ENCODE measurements at regions not wholly inside any gene's neighbourhood (a gene's known extent, or its start where the extent isn't known, plus 50 kb on each side); places are given as distances from the start of the nearest gene placed in this dataset.

DNA sequence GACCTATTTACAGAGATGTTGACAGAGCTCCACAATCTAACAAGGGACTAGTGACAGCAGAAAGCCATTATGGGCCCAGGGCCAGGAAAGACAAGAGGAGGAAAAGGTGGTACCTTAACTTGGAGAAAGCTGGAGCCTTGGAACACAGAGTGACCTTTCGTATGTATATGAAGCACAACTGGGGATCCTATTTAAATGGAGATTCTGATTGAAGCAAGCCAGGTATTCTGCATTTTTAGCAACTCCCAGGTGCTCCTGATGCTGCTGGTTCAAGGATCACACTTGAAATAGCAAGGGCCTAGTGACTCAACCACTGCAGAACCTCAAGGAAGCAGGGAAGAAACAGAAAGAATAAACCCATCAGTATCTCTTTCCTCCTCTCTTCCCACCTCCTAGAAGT lies 99.4 kb downstream of the TMEM47 start:
- Histone ChIP-seq H3K4me1 (ENCODE audit: control insufficient read depth in 1 of 2, insufficient read depth in 2 of 2, low read depth in 1 of 2, low read length in 1 of 2) (peaks cover 0 to 5% of the 10 kb centered on the region in 2 experiments; a peak in 1 of 4 replicates), H3K27ac (ENCODE audit: low read depth in 2 of 2, low read length in 1 of 2) (no peak overlapping the region), H3F3A (replicated peaks; ENCODE audit: insufficient read depth) (peaks cover 4% of the 10 kb centered on the region), H3K79me2 (ENCODE audit: insufficient read depth) (no peaks in the 10 kb centered on the region), H3K9me3 (no peaks in the 10 kb centered on the region), H3K4me2 (no peak overlapping the region), H3K36me3 (replicated peaks in 1 of 2; ENCODE audit: control insufficient read depth in 1 of 2, insufficient read depth in 2 of 2, low read length in 1 of 2) (no peaks in the 10 kb centered on the region), H3K9me2 (no peaks in the 10 kb centered on the region), H4K20me1 (ENCODE audit: insufficient read depth) (no peaks in the 10 kb centered on the region), H3K27me3 (ENCODE audit: insufficient read depth) (no peaks in the 10 kb centered on the region), H3K9ac (no peak overlapping the region), H2AFZ (ENCODE audit: low read depth) (no peak overlapping the region), H3K4me3 (ENCODE audit: low read depth in 2 of 2, low read length in 1 of 2) (no peak overlapping the region)
- TF ChIP-seq MXI1 (IDR thresholded peaks at IDR 0.05; ENCODE audit: low read depth, low read length), result no peak
- no peak for TF ChIP-seq ELF1 (IDR thresholded peaks at IDR 0.05)
- TF ChIP-seq, protein P1, sequence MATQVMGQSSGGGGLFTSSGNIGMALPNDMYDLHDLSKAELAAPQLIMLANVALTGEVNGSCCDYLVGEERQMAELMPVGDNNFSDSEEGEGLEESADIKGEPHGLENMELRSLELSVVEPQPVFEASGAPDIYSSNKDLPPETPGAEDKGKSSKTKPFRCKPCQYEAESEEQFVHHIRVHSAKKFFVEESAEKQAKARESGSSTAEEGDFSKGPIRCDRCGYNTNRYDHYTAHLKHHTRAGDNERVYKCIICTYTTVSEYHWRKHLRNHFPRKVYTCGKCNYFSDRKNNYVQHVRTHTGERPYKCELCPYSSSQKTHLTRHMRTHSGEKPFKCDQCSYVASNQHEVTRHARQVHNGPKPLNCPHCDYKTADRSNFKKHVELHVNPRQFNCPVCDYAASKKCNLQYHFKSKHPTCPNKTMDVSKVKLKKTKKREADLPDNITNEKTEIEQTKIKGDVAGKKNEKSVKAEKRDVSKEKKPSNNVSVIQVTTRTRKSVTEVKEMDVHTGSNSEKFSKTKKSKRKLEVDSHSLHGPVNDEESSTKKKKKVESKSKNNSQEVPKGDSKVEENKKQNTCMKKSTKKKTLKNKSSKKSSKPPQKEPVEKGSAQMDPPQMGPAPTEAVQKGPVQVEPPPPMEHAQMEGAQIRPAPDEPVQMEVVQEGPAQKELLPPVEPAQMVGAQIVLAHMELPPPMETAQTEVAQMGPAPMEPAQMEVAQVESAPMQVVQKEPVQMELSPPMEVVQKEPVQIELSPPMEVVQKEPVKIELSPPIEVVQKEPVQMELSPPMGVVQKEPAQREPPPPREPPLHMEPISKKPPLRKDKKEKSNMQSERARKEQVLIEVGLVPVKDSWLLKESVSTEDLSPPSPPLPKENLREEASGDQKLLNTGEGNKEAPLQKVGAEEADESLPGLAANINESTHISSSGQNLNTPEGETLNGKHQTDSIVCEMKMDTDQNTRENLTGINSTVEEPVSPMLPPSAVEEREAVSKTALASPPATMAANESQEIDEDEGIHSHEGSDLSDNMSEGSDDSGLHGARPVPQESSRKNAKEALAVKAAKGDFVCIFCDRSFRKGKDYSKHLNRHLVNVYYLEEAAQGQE (IDR thresholded peaks at IDR 0.05; ENCODE audit: low read depth, low read length), result no peak
- TF ChIP-seq NRF1 (IDR thresholded peaks at IDR 0.05; ENCODE audit: low read depth, low read length), result no peak
- TF ChIP-seq, protein P2, sequence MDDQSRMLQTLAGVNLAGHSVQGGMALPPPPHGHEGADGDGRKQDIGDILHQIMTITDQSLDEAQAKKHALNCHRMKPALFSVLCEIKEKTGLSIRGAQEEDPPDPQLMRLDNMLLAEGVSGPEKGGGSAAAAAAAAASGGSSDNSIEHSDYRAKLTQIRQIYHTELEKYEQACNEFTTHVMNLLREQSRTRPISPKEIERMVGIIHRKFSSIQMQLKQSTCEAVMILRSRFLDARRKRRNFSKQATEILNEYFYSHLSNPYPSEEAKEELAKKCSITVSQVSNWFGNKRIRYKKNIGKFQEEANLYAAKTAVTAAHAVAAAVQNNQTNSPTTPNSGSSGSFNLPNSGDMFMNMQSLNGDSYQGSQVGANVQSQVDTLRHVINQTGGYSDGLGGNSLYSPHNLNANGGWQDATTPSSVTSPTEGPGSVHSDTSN (IDR thresholded peaks at IDR 0.05), result no peak
- TF ChIP-seq RAD21 (IDR thresholded peaks at IDR 0.05; ENCODE audit: low read length), result no peak
- TF ChIP-seq GABPA (IDR thresholded peaks at IDR 0.05; ENCODE audit: low read depth), result no peak
- no peak for TF ChIP-seq RFX5 (IDR thresholded peaks at IDR 0.05; ENCODE audit: low read length)
- TF ChIP-seq SIN3A (IDR thresholded peaks at IDR 0.05; ENCODE audit: borderline replicate concordance, low read depth, low read length), result no peak
- no peak for TF ChIP-seq EZH2phosphoT487 (IDR thresholded peaks at IDR 0.05; ENCODE audit: borderline replicate concordance, low read depth)
- TF ChIP-seq TAF1 (IDR thresholded peaks at IDR 0.05; ENCODE audit: borderline replicate concordance, low read depth, low read length), result no peak
- no peak for TF ChIP-seq POLR2AphosphoS5 (IDR thresholded peaks at IDR 0.05; ENCODE audit: low read depth, low read length)
- TF ChIP-seq, protein P3, sequence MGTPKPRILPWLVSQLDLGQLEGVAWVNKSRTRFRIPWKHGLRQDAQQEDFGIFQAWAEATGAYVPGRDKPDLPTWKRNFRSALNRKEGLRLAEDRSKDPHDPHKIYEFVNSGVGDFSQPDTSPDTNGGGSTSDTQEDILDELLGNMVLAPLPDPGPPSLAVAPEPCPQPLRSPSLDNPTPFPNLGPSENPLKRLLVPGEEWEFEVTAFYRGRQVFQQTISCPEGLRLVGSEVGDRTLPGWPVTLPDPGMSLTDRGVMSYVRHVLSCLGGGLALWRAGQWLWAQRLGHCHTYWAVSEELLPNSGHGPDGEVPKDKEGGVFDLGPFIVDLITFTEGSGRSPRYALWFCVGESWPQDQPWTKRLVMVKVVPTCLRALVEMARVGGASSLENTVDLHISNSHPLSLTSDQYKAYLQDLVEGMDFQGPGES (IDR thresholded peaks at IDR 0.05; ENCODE audit: low read depth, low read length), result no peak
- ChIA-PET POLR2A (no interaction called here), CTCF (no interaction called here)
- WGBS (ENCODE audit: low lambda C conversion rate), result 13% methylated on average over 1 of the region's 1 CpG
- no peak for DNase-seq

Measured in SK-N-SH (cell line).